OCI-LY7 (cell line): ENCODE measurements at regions not wholly inside any gene's neighbourhood (a gene's known extent, or its start where the extent isn't known, plus 50 kb on each side); places are given as distances from the start of the nearest gene placed in this dataset.

ENCODE experiments used
- BruUV-seq: library from RNA; stranded (reverse); fragments of 400-500 nt; replicated peaks from 2 replicates; lab custom pipeline; 2021; lab: Mats Ljungman, UMichigan
- CTCF ChIA-PET: fragments of 300-600 bp; sonication (Branson Sonifier 250); formaldehyde crosslinking; loops from one replicate; lab custom pipeline; 2022; ENCODE audit warnings: antibody characterized with exemption; ENCODE audit not compliant: unreplicated experiment; lab: Charles Lee
- POLR2A ChIA-PET: fragments of 300-600 bp; sonication (Branson Sonifier 250); formaldehyde crosslinking; loops from one replicate; lab custom pipeline; 2022; ENCODE audit warnings: antibody characterized with exemption; lab: Charles Lee
- DNase-seq: peaks from one replicate; pipeline ENCODE4 v3.0.0-alpha.2; 2015; ENCODE audit warnings: low spot score
- H2AFZ ChIP-seq: fragments of 200-600 bp; sonication (generic), shearing (Covaris generic); 2 replicates; pipeline ENCODE4 v1.6.1; 2014; ENCODE audit warnings: mild to moderate bottlenecking, antibody characterized with exemption, low read length, moderate library complexity
- H3K27ac ChIP-seq: fragments of 200-600 bp; sonication (generic); 2 replicates; pipeline ENCODE4 v1.5.1; 2014; ENCODE audit warnings: mixed run types, low read depth, mild to moderate bottlenecking, moderate library complexity, low read length, inconsistent platforms; ENCODE audit not compliant: poor library complexity, severe bottlenecking
- H3K36me3 ChIP-seq: fragments of 200-600 bp; sonication (generic); 2 replicates; pipeline ENCODE4 v1.6.1; 2014; ENCODE audit warnings: mild to moderate bottlenecking, antibody characterized with exemption, low read length, moderate library complexity, mixed read lengths; ENCODE audit not compliant: insufficient read depth
- H3K4me1 ChIP-seq: fragments of 200-600 bp; sonication (generic); 2 replicates; pipeline ENCODE4 v1.5.1; 2014; ENCODE audit warnings: mild to moderate bottlenecking, low read length; ENCODE audit not compliant: insufficient read depth, poor library complexity, severe bottlenecking
- H3K4me2 ChIP-seq: fragments of 200-600 bp; sonication (generic); 2 replicates; pipeline ENCODE4 v1.6.1; 2014; ENCODE audit warnings: mild to moderate bottlenecking, low read length
- H3K4me3 ChIP-seq: fragments of 200-600 bp; sonication (generic); 2 replicates; pipeline ENCODE4 v1.5.1; 2014; ENCODE audit warnings: mild to moderate bottlenecking, low read depth, low read length; ENCODE audit not compliant: poor library complexity, severe bottlenecking
- H3K79me2 ChIP-seq: fragments of 200-600 bp; sonication (generic); 2 replicates; pipeline ENCODE4 v1.6.1; 2016; ENCODE audit warnings: low read depth, mild to moderate bottlenecking, low read length, moderate library complexity, mixed read lengths; ENCODE audit not compliant: insufficient read depth
- H3K9me2 ChIP-seq: fragments of 200-600 bp; sonication (generic); 2 replicates; pipeline ENCODE4 v1.6.1; 2016; ENCODE audit warnings: mild to moderate bottlenecking, low read length, mixed read lengths; ENCODE audit not compliant: insufficient read depth
- H3K9me3 ChIP-seq: fragments of 200-600 bp; sonication (generic); 2 replicates; pipeline ENCODE4 v1.6.1; 2014; ENCODE audit warnings: mild to moderate bottlenecking, mixed run types, low read length, mixed read lengths
- H4K20me1 ChIP-seq: fragments of 200-600 bp; sonication (generic); 2 replicates; pipeline ENCODE4 v1.6.1; 2014; ENCODE audit warnings: mild to moderate bottlenecking, antibody characterized with exemption, low read length, moderate library complexity, mixed read lengths; ENCODE audit not compliant: insufficient read depth
- EZH2phosphoT487 ChIP-seq: fragments of 200-600 bp; sonication (generic); IDR thresholded peaks from 2 replicates; pipeline ENCODE4 v1.6.1; 2018; ENCODE audit warnings: low read depth, borderline replicate concordance, mild to moderate bottlenecking, mixed run types, antibody characterized with exemption, low read length, moderate library complexity, mixed read lengths
- intact Hi-C: fragments of 100-400 bp; cut with micrococcal nuclease; formaldehyde crosslinking; loops from one replicate; pipeline ENCODE4 v1.10.0; 2022; ENCODE audit not compliant: unreplicated experiment
- TF ChIP-seq, protein P1 (sequence below): fragments of 200-600 bp; sonication (generic); conservative IDR thresholded peaks from 2 replicates; pipeline ENCODE4 v1.5.1; 2014; ENCODE audit warnings: mild to moderate bottlenecking, antibody characterized with exemption, low read length, moderate library complexity, mixed read lengths

DNA sequence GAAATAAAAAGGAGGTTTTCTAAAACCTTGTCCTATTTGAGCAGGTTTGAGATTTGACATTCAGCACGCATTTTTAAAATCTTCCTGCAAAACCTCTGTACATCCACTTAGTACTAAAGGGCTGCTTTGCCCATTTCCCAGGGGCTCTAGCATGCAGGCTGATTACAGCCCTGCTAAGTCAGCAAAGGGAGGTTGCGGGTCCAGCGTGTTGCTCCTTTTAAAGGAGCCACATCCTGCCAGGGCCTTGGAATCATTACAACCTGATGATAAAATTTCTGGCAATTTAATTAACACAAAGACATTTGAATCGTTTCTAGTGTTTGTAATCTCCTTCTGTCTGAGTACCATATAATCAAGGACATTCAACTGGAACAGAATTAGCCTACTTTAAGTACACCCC is 455.1 kb upstream of the CITED2 start:
- no peaks in the 10 kb centered on the region for H4K20me1 ChIP-seq
- H3K27ac ChIP-seq, result no peak overlapping the region
- ChIA-PET CTCF (no interaction called here), POLR2A (no interaction called here)
- H3K4me1 ChIP-seq, result no peaks in the 10 kb centered on the region
- no TSS peak for BruUV-seq
- intact Hi-C loops, result no loop called here
- H3K36me3 ChIP-seq, result no peaks in the 10 kb centered on the region
- no peaks in the 10 kb centered on the region for H3K79me2 ChIP-seq
- no peaks in the 10 kb centered on the region for H3K9me2 ChIP-seq
- H3K9me3 ChIP-seq, result no peaks in the 10 kb centered on the region
- TF ChIP-seq, protein P1, sequence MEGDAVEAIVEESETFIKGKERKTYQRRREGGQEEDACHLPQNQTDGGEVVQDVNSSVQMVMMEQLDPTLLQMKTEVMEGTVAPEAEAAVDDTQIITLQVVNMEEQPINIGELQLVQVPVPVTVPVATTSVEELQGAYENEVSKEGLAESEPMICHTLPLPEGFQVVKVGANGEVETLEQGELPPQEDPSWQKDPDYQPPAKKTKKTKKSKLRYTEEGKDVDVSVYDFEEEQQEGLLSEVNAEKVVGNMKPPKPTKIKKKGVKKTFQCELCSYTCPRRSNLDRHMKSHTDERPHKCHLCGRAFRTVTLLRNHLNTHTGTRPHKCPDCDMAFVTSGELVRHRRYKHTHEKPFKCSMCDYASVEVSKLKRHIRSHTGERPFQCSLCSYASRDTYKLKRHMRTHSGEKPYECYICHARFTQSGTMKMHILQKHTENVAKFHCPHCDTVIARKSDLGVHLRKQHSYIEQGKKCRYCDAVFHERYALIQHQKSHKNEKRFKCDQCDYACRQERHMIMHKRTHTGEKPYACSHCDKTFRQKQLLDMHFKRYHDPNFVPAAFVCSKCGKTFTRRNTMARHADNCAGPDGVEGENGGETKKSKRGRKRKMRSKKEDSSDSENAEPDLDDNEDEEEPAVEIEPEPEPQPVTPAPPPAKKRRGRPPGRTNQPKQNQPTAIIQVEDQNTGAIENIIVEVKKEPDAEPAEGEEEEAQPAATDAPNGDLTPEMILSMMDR, result no peak
- no peak for TF ChIP-seq EZH2phosphoT487
- no peak for DNase-seq
- no peak overlapping the region for H3K4me2 ChIP-seq
- H2AFZ ChIP-seq, result no peak overlapping the region
- H3K4me3 ChIP-seq, result no peak overlapping the region

GRCh38 chr6:139828751-139829519 is 454.5 kb upstream of the CITED2 start:
- POLR2A ChIA-PET, result no interaction called here
- no peak for TF ChIP-seq EZH2phosphoT487
- TF ChIP-seq, protein P1, result no peak

DNA sequence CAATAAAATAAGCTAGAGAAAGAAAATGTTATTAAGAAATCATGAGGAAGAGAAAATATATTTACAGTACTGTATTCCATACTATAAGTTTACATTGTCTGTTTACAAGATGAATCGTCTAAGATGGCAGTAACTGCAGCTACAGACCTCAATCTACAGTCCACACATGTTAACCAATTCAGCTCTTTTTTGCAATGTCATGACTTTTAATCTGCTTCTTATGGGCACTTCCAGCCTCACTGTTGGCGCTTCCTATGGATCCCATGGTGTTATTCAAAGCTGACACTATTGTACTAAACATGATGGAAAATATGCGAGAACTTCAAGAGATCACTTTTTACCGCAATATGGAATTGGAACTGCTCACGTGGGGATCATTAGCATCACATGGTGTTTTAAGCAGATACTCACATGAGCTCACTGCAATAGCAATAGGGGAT is 451.5 kb upstream of the CITED2 start:
- no peaks in the 10 kb centered on the region for H3K9me2 ChIP-seq
- BruUV-seq, result no TSS peak
- CTCF ChIA-PET, result no interaction called here

More at GRCh38 chr6:139828751-139829519, 454.5 kb upstream of the CITED2 start:
- CTCF ChIA-PET, result no interaction called here
- no peak overlapping the region for H3K4me3 ChIP-seq
- H3K9me3 ChIP-seq, result no peaks in the 10 kb centered on the region
- no peaks in the 10 kb centered on the region for H3K36me3 ChIP-seq
- no peak overlapping the region for H3K4me2 ChIP-seq
- H3K79me2 ChIP-seq, result no peaks in the 10 kb centered on the region
- no peaks in the 10 kb centered on the region for H3K9me2 ChIP-seq
- H2AFZ ChIP-seq, result no peak overlapping the region
- intact Hi-C loops, result no loop called here
- H3K27ac ChIP-seq, result no peak overlapping the region
- H4K20me1 ChIP-seq, result no peaks in the 10 kb centered on the region
- BruUV-seq, result no TSS peak
- no peak for DNase-seq
- no peaks in the 10 kb centered on the region for H3K4me1 ChIP-seq

More for the DNA sequence above, 451.5 kb upstream of the CITED2 start:
- Histone ChIP-seq H3K4me2 (no peak overlapping the region), H3K4me3 (no peak overlapping the region), H3K79me2 (no peaks in the 10 kb centered on the region), H2AFZ (no peak overlapping the region), H3K36me3 (no peaks in the 10 kb centered on the region), H3K4me1 (no peaks in the 10 kb centered on the region), H3K27ac (no peak overlapping the region), H4K20me1 (no peaks in the 10 kb centered on the region), H3K9me3 (no peaks in the 10 kb centered on the region)
- intact Hi-C loops, result no loop called here
- no peak for DNase-seq
- TF ChIP-seq, protein P1, result no peak
- no peak for TF ChIP-seq EZH2phosphoT487
- POLR2A ChIA-PET, result interaction anchor here (1.4 kb wide), 1 partner anchor 59 kb away, joined by 6 read pairs; no protein-coding TSS in a partner anchor
